ENCODE measurements at regions not wholly inside any gene's neighbourhood (a gene's known extent, or its start where the extent isn't known, plus 50 kb on each side); places are given as distances from the start of the nearest gene placed in this dataset.
"Not testable (repeated sequence)": the region's sequence is repeated elsewhere in the genome, so short reads cannot be mapped to it uniquely, and the experiment has no call there.

- TF ChIP-seq CTCF (IDR thresholded peaks at IDR 0.05 in 2 of 3, conservative IDR thresholded peaks at IDR 0.05 in 1 of 3; ENCODE audit: borderline replicate concordance in 1 of 3, insufficient read depth in 1 of 3, low read depth in 2 of 3, low read length in 2 of 3) (no peak), EZH2 (IDR thresholded peaks at IDR 0.05) (no peak)
Observed at GRCh38 chr13:108049211-108049610, 166.1 kb downstream of the LIG4 start (continued).

- no peak for ATAC-seq
- no peak overlapping the region for H3K9ac ChIP-seq (ENCODE audit: low read length)
- no peak overlapping the region for H3K4me3 ChIP-seq (replicated peaks in 1 of 2; ENCODE audit: low read depth in 1 of 2, low read length in 2 of 2)
- no peaks in the 10 kb centered on the region for H3K27me3 ChIP-seq (ENCODE audit: insufficient read depth, low read length)
- H4K20me1 ChIP-seq (ENCODE audit: insufficient read depth), result no peaks in the 10 kb centered on the region
- H3K4me2 ChIP-seq (ENCODE audit: low read length), result no peak overlapping the region
- TF ChIP-seq POLR2A (IDR thresholded peaks at IDR 0.05; ENCODE audit: borderline replicate concordance, extremely low read depth, insufficient read depth, insufficient read length), result no peak
- no peak for TF ChIP-seq CEBPB (IDR thresholded peaks at IDR 0.05; ENCODE audit: low read depth)
- no peak for TF ChIP-seq TCF7L2 (IDR thresholded peaks at IDR 0.05; ENCODE audit: borderline replicate concordance, extremely low read depth, insufficient read depth, insufficient read length)
- TF ChIP-seq EZH2 (IDR thresholded peaks at IDR 0.05), result no peak
- TF ChIP-seq MAX (IDR thresholded peaks at IDR 0.05), result no peak
- no peak for TF ChIP-seq EGR1 (IDR thresholded peaks at IDR 0.05; ENCODE audit: low read depth)
- no peak for TF ChIP-seq SP1 (IDR thresholded peaks at IDR 0.05; ENCODE audit: low read depth)
- TF ChIP-seq SRF (IDR thresholded peaks at IDR 0.05; ENCODE audit: low read depth), result no peak
- no peak for TF ChIP-seq POLR2AphosphoS5 (IDR thresholded peaks at IDR 0.05; ENCODE audit: low read depth, low read length)
- no peak for TF ChIP-seq CBX3 (IDR thresholded peaks at IDR 0.05; ENCODE audit: low read depth)
- no peak for TF ChIP-seq ZFX (IDR thresholded peaks at IDR 0.05)
- TF ChIP-seq CTCF (IDR thresholded peaks at IDR 0.05 in 2 of 3, conservative IDR thresholded peaks at IDR 0.05 in 1 of 3; ENCODE audit: borderline replicate concordance in 1 of 3, insufficient read depth in 1 of 3, low read depth in 2 of 3, low read length in 2 of 3), result no peak
- no peak for TF ChIP-seq YY1 (IDR thresholded peaks at IDR 0.05; ENCODE audit: extremely low read depth, insufficient replicate concordance, low read depth, low read length)
- no peak for DNase-seq (ENCODE audit: low read depth, low spot score)
- intact Hi-C loops (cut with micrococcal nuclease), result no loop called here
- H3K27ac ChIP-seq (ENCODE audit: low read depth, low read length), result no peak overlapping the region
- ChIA-PET CTCF (no interaction called here), RAD21 (ENCODE audit: low non-redundant PET in 1 of 2, low total read pairs in 2 of 2, uncharacterized antibody in 2 of 2, unreplicated experiment in 2 of 2) (no interaction called here), POLR2A (no interaction called here)
- H3K9me3 ChIP-seq (ENCODE audit: control insufficient read depth in 1 of 2, insufficient read depth in 1 of 2, low read depth in 1 of 2, low read length in 2 of 2), result peaks cover 0 to 4% of the 10 kb centered on the region in 2 experiments; a peak in 2 of 4 replicates
- no peaks in the 10 kb centered on the region for H3K4me1 ChIP-seq (ENCODE audit: control insufficient read depth in 1 of 2, insufficient read depth in 2 of 2, low read length in 2 of 2)
- no peaks in the 10 kb centered on the region for H3K79me2 ChIP-seq (ENCODE audit: insufficient read depth, low read length)
- BruUV-seq (replicated peaks), result no TSS peak
- no peak overlapping the region for H2AFZ ChIP-seq (ENCODE audit: low read depth, low read length, poor library complexity, severe bottlenecking)
- no peaks in the 10 kb centered on the region for H3K9me2 ChIP-seq (ENCODE audit: insufficient read depth)
- H3K36me3 ChIP-seq (ENCODE audit: control insufficient read depth in 1 of 2, insufficient read depth in 2 of 2, low read length in 2 of 2), result no peaks in the 10 kb centered on the region
Observed at GRCh38 chr13:108044954-108045353, 170.4 kb downstream of the LIG4 start.

GRCh38 chr13:108042866-108043265, 172.5 kb downstream of the LIG4 start:
- H2AFZ ChIP-seq (ENCODE audit: low read depth, low read length, poor library complexity, severe bottlenecking); H3K9ac ChIP-seq (ENCODE audit: low read length); CTCF ChIA-PET; H4K20me1 ChIP-seq (ENCODE audit: insufficient read depth); H3K4me3 ChIP-seq (replicated peaks in 1 of 2; ENCODE audit: low read depth in 1 of 2, low read length in 2 of 2); ATAC-seq; POLR2A ChIA-PET; BruUV-seq (replicated peaks); H3K27me3 ChIP-seq (ENCODE audit: insufficient read depth, low read length); H3K27ac ChIP-seq (ENCODE audit: low read depth, low read length); H3K9me2 ChIP-seq (ENCODE audit: insufficient read depth); H3K9me3 ChIP-seq (ENCODE audit: control insufficient read depth in 1 of 2, insufficient read depth in 1 of 2, low read depth in 1 of 2, low read length in 2 of 2); RAD21 ChIA-PET (ENCODE audit: low non-redundant PET in 1 of 2, low total read pairs in 2 of 2, uncharacterized antibody in 2 of 2, unreplicated experiment in 2 of 2); DNase-seq (ENCODE audit: low read depth, low spot score); H3K36me3 ChIP-seq (ENCODE audit: control insufficient read depth in 1 of 2, insufficient read depth in 2 of 2, low read length in 2 of 2); intact Hi-C loops (cut with micrococcal nuclease); H3K4me1 ChIP-seq (ENCODE audit: control insufficient read depth in 1 of 2, insufficient read depth in 2 of 2, low read length in 2 of 2); H3K79me2 ChIP-seq (ENCODE audit: insufficient read depth, low read length); H3K4me2 ChIP-seq (ENCODE audit: low read length): not testable (repeated sequence)
